H1 (cell line): ENCODE measurements at regions not wholly inside any gene's neighbourhood (a gene's known extent, or its start where the extent isn't known, plus 50 kb on each side); places are given as distances from the start of the nearest gene placed in this dataset.
A peak's percentile ranks its signal among the peaks of the same experiment; 100 is the strongest.

ENCODE experiments used
- CTCF ChIA-PET: fragments of 300-600 bp; sonication (Branson Sonifier 250); formaldehyde crosslinking; loops from one replicate; lab custom pipeline; 2021; ENCODE audit not compliant: partially characterized antibody; lab: Charles Lee
- POLR2A ChIA-PET: fragments of 300-600 bp; sonication (Branson Sonifier 250); formaldehyde crosslinking; loops from one replicate; lab custom pipeline; 2021; ENCODE audit warnings: inconsistent platforms; ENCODE audit not compliant: partially characterized antibody; lab: Charles Lee
- DNase-seq, 2 experiments: peaks; one replicate each; pipeline versions ENCODE4 v3.0.0 to v3.0.0-alpha.2; 2010 to 2022; ENCODE audit warnings: low spot score in 2 of 2, low read depth in 1 of 2, mixed read lengths in 1 of 2
- FAIRE-seq: peaks from 2 replicates; lab custom pipeline; 2011; peaks lifted over from hg19 to GRCh38; lab: Jason Lieb, UNC
- H2AFZ ChIP-seq: 2 replicates; pipeline ENCODE4 v1.8.1; 2012; ENCODE audit warnings: low read length, inconsistent platforms
- H2AK5ac ChIP-seq: 2 replicates; pipeline ENCODE4 v1.6.1; 2013; ENCODE audit warnings: low read depth, low read length
- H2BK120ac ChIP-seq: replicated peaks from 2 replicates; pipeline ENCODE3; 2013; ENCODE audit warnings: low read depth, low read length, inconsistent platforms
- H2BK12ac ChIP-seq: 2 replicates; pipeline ENCODE4 v1.6.1; 2013; ENCODE audit warnings: low read depth, low read length
- H2BK15ac ChIP-seq: 2 replicates; pipeline ENCODE4 v1.6.1; 2013; ENCODE audit warnings: low read length
- H2BK20ac ChIP-seq: 2 replicates; pipeline ENCODE4 v1.6.1; 2013; ENCODE audit warnings: low read length
- H2BK5ac ChIP-seq: 2 replicates; pipeline ENCODE4 v1.6.1; 2013; ENCODE audit warnings: low read depth, low read length
- H3K14ac ChIP-seq: 2 replicates; pipeline ENCODE4 v1.6.1; 2013; ENCODE audit warnings: inconsistent platforms; ENCODE audit not compliant: insufficient read length
- H3K18ac ChIP-seq: 2 replicates; pipeline ENCODE4 v1.6.1; 2013; ENCODE audit warnings: low read length; ENCODE audit errors: extremely low read depth
- H3K23ac ChIP-seq: 2 replicates; pipeline ENCODE4 v1.6.1; 2013; ENCODE audit warnings: inconsistent platforms; ENCODE audit not compliant: insufficient read length
- H3K23me2 ChIP-seq: 2 replicates; pipeline ENCODE4 v1.6.1; 2013; ENCODE audit warnings: low read depth, low read length
- H3K27ac ChIP-seq: 2 replicates; pipeline ENCODE4 v1.6.1; 2011; ENCODE audit warnings: low read depth, low read length, inconsistent platforms
- H3K27me3 ChIP-seq, 4 experiments: replicated peaks in 1 of 4; 1 replicate in 1 of 4; 2 replicates in 3 of 4; pipeline versions ENCODE4 v1.6.1 to v1.8.1; 2011 to 2013; ENCODE audit warnings: low read length in 3 of 4, mild to moderate bottlenecking in 3 of 4, inconsistent platforms in 2 of 4, mixed read lengths in 2 of 4, moderate library complexity in 1 of 4; ENCODE audit not compliant: control insufficient read depth in 3 of 4, insufficient read depth in 3 of 4; ENCODE audit errors: extremely low read depth in 1 of 4
- H3K36me3 ChIP-seq, 4 experiments: 2 replicates each; pipeline versions ENCODE4 v1.6.1 to v1.8.1; 2011 to 2013; ENCODE audit warnings: mild to moderate bottlenecking in 4 of 4, low read length in 3 of 4, moderate library complexity in 2 of 4, control low read depth in 1 of 4, inconsistent platforms in 1 of 4; ENCODE audit not compliant: insufficient read depth in 4 of 4, control insufficient read depth in 2 of 4
- H3K4ac ChIP-seq: replicated peaks from 2 replicates; pipeline ENCODE3; 2013; ENCODE audit warnings: low read length, low read depth, mixed read lengths, inconsistent platforms; ENCODE audit not compliant: insufficient read length
- H3K4me1 ChIP-seq, 4 experiments: replicated peaks in 1 of 4; 1 replicate in 1 of 4; 2 replicates in 3 of 4; pipeline versions ENCODE4 v1.6.1 to v1.8.1; 2011 to 2013; ENCODE audit warnings: low read length in 3 of 4, inconsistent platforms in 2 of 4, mixed read lengths in 1 of 4; ENCODE audit not compliant: insufficient read depth in 4 of 4, control insufficient read depth in 3 of 4
- H3K4me2 ChIP-seq, 2 experiments: 2 replicates each; pipeline versions ENCODE4 v1.6.1 to v1.8.1; 2011 to 2013; ENCODE audit warnings: low read depth in 2 of 2, low read length in 2 of 2, control low read depth in 1 of 2, inconsistent platforms in 1 of 2, mild to moderate bottlenecking in 1 of 2; ENCODE audit not compliant: insufficient read depth in 1 of 2
- H3K4me3 ChIP-seq, 4 experiments: fragments of 200-600, 300-600 bp in 1 of 4; sonication (generic), shearing (Covaris generic), sonication (Bioruptor Twin) in 1 of 4; 2 replicates each; pipeline versions ENCODE4 v1.5.1 to v1.8.1; 2011 to 2016; ENCODE audit warnings: low read length in 4 of 4, low read depth in 3 of 4, control low read depth in 2 of 4, inconsistent platforms in 2 of 4, mild to moderate bottlenecking in 2 of 4, mixed read lengths in 1 of 4, moderate library complexity in 1 of 4; ENCODE audit not compliant: insufficient read depth in 2 of 4; ENCODE audit errors: extremely low read depth in 1 of 4
- H3K56ac ChIP-seq: replicated peaks from 2 replicates; pipeline ENCODE3; 2013; ENCODE audit warnings: low read depth, mild to moderate bottlenecking, mixed read lengths, low read length, inconsistent platforms; ENCODE audit not compliant: insufficient read length
- H3K79me1 ChIP-seq: 2 replicates; pipeline ENCODE4 v1.6.1; 2013; ENCODE audit warnings: low read depth, low read length, control low read depth
- H3K79me2 ChIP-seq, 2 experiments: 2 replicates each; pipeline versions ENCODE4 v1.6.1 to v1.8.1; 2012 to 2013; ENCODE audit warnings: low read length in 2 of 2, mild to moderate bottlenecking in 2 of 2, inconsistent platforms in 1 of 2; ENCODE audit not compliant: insufficient read depth in 2 of 2, control insufficient read depth in 1 of 2
- H3K9ac ChIP-seq, 4 experiments: replicated peaks in 1 of 4; 1 replicate in 1 of 4; 2 replicates in 3 of 4; pipeline versions ENCODE4 v1.6.1 to v1.8.1; 2011 to 2013; ENCODE audit warnings: low read depth in 3 of 4, low read length in 3 of 4, control low read depth in 2 of 4, mild to moderate bottlenecking in 2 of 4, moderate library complexity in 2 of 4, inconsistent platforms in 1 of 4; ENCODE audit errors: extremely low read depth in 1 of 4
- H3K9me3 ChIP-seq, 2 experiments: 2 replicates each; pipeline versions ENCODE4 v1.6.1 to v1.8.1; 2012 to 2013; ENCODE audit warnings: mild to moderate bottlenecking in 2 of 2, moderate library complexity in 2 of 2, control low read depth in 1 of 2, inconsistent platforms in 1 of 2, low read depth in 1 of 2, low read length in 1 of 2, mixed read lengths in 1 of 2; ENCODE audit not compliant: insufficient read depth in 2 of 2
- H4K20me1 ChIP-seq, 2 experiments: replicated peaks in 1 of 2; 2 replicates each; pipeline versions ENCODE3 to v1.8.1; 2011 to 2013; ENCODE audit warnings: inconsistent platforms in 2 of 2, low read length in 2 of 2, mild to moderate bottlenecking in 1 of 2; ENCODE audit not compliant: insufficient read depth in 2 of 2, control insufficient read depth in 1 of 2
- H4K5ac ChIP-seq: 2 replicates; pipeline ENCODE4 v1.6.1; 2013; ENCODE audit warnings: low read length, low read depth, mixed read lengths, inconsistent platforms; ENCODE audit not compliant: insufficient read length
- H4K8ac ChIP-seq: 2 replicates; pipeline ENCODE4 v1.8.0; 2013; ENCODE audit warnings: mild to moderate bottlenecking, moderate library complexity, low read length, inconsistent platforms; ENCODE audit not compliant: insufficient read depth; ENCODE audit errors: extremely low read depth
- H4K91ac ChIP-seq: replicated peaks from 2 replicates; pipeline ENCODE3; 2013; ENCODE audit warnings: low read length, mixed read lengths, inconsistent platforms; ENCODE audit not compliant: insufficient read length
- ZNF274 ChIP-seq: IDR thresholded peaks from 2 replicates; pipeline ENCODE4 v1.7.0; 2012; ENCODE audit warnings: low read length, borderline replicate concordance; ENCODE audit errors: extremely low read depth
- WGBS, 2 experiments: shearing (Covaris generic) in 1 of 2; methylation state at CpG; one replicate each; pipeline versions ENCODE4 v1.1.6 to v1.1.7; 2013 to 2015; ENCODE audit warnings: low lambda C conversion rate in 2 of 2, mixed read lengths in 2 of 2, inconsistent platforms in 1 of 2, low coverage in 1 of 2, missing lambda C conversion rate in 1 of 2; ENCODE audit not compliant: insufficient replicate concordance in 2 of 2, insufficient coverage in 1 of 2, insufficient read length in 1 of 2; ENCODE audit errors: extremely low coverage in 1 of 2, missing lambda C conversion rate in 1 of 2; 5-methylcytosine and 5-hydroxymethylcytosine counted together

DNA sequence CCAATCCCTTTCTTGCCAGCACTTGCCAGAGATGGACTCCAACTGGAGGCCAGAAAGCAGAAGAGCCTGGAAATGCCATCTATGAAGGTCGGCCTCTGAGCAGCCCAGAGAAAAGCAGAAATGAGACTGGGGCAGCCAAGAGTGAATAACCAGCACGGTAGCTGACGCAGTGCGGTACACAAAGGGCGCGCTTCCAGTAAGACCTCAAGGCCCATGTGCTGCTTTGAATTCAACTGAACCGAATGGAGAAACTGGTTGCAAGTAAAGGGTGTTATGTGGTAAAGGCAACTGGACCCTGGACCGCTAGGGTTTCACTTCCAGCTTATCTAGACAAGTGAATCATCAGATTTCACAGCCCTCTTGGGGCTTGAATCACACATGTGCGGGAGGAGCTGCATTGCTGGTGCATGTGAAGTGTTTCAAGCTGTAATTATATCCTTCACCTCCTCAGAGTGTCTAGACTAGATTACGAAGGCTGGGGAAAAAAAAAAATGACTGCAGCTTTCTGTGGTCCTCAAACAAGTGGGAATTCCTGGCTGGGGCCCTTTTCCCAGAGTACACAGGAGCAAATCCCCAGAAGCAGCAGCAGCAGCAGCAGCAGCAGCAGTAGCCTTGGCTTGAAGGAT, 128.9 kb downstream of the CCDC34 start:
- POLR2A ChIA-PET, result interaction anchor here (1.4 to 1.6 kb wide), 2 partner anchors 15 to 17 kb away, joined by 3 to 6 read pairs; no protein-coding TSS in a partner anchor
- TF ChIP-seq ZNF274, result no peak
- TF ChIP-seq, all 59 proteins: peak for 0
- WGBS, 2 experiments, result 94% methylated on average over 10 of the region's 10 CpGs; no CpG with 5 or more reads in 1 of the 2 experiments

More for the DNA sequence above, 128.9 kb downstream of the CCDC34 start:
- Histone ChIP-seq H2BK12ac (no peak overlapping the region), H3K9me3 (no peaks in the 10 kb centered on the region), H3K79me2 (no peaks in the 10 kb centered on the region), H3K4me2 (no peak overlapping the region), H3K14ac (no peak overlapping the region), H3K4ac (no peak overlapping the region), H4K20me1 (no peaks in the 10 kb centered on the region), H2BK5ac (no peak overlapping the region), H3K4me1 (peaks cover 0 to 1% (median 0%) of the 10 kb centered on the region in 4 experiments; a peak in 3 of 7 replicates), H2BK15ac (no peak overlapping the region), H3K18ac (no peak overlapping the region), H2AFZ (no peak overlapping the region), H4K5ac (no peak overlapping the region), H3K36me3 (no peaks in the 10 kb centered on the region), H3K23me2 (no peaks in the 10 kb centered on the region), H2BK120ac (peak overlapping the region; percentile 12), H4K91ac (no peak overlapping the region), H3K27me3 (no peaks in the 10 kb centered on the region), H3K56ac (no peak overlapping the region), H3K23ac (no peak overlapping the region), H2BK20ac (0 out of 2 replicates have a peak overlapping the region, but pooled peaks have one; percentile 3), H3K9ac (no peak overlapping the region), H3K79me1 (no peaks in the 10 kb centered on the region), H2AK5ac (no peak overlapping the region), H3K27ac (no peak overlapping the region), H3K4me3 (no peak overlapping the region), H4K8ac (no peak overlapping the region; the same call in 1 of the 2 replicates)
- DNase-seq, result no peak
- CTCF ChIA-PET, result interaction anchor here (0.6 to 3.1 kb wide), 6 partner anchors 10 to 252 kb away, joined by 3 to 16 read pairs (median 4); no protein-coding TSS in a partner anchor
- FAIRE-seq, result no peak
